ENCODE measurements at regions not wholly inside any gene's neighbourhood (a gene's known extent, or its start where the extent isn't known, plus 50 kb on each side); places are given as distances from the start of the nearest gene placed in this dataset.

DNA sequence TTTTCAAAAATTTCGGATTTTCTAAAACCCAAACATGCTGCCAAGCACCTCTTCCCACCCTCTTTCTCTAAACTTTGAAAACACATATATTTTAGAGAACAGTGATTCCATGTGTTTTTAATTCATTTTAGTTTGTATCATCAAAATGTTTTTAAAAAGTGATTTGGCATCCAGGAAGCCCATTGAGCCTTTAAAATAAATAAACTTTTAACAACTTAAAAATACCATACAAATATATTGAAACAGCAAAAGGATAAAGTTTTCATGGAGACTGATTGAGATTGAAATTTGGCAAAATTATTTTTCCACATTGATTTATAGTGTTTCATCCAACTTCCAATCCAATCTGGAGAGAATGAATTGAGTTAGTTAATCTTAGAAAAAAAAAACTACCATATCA lies 374.7 kb downstream of the CD109 start:
- Histone ChIP-seq H3K9me3 (no peaks in the 10 kb centered on the region), H3K36me3 (no peaks in the 10 kb centered on the region), H3K4me3 (no peak overlapping the region), H3K4me1 (no peaks in the 10 kb centered on the region), H3K27me3 (no peaks in the 10 kb centered on the region), H3K27ac (no peak overlapping the region)
- in situ Hi-C loops (cut with MboI; ENCODE audit: low pct_ligation_motif_present in 1 of 4, low pct_unique_long_range_greater_than_20kb in 1 of 4, low sequenced_read_pairs in 3 of 4) (no loop called here), intact Hi-C loops (cut with DNase I; ENCODE audit: low total_unique reads) (no loop called here)
- TF ChIP-seq POLR2AphosphoS5 (IDR thresholded peaks at IDR 0.05) (no peak), EP300 (IDR thresholded peaks at IDR 0.05; ENCODE audit: low read depth) (no peak), POLR2A (IDR thresholded peaks at IDR 0.05) (no peak)
- TF ChIP-seq, protein P1, sequence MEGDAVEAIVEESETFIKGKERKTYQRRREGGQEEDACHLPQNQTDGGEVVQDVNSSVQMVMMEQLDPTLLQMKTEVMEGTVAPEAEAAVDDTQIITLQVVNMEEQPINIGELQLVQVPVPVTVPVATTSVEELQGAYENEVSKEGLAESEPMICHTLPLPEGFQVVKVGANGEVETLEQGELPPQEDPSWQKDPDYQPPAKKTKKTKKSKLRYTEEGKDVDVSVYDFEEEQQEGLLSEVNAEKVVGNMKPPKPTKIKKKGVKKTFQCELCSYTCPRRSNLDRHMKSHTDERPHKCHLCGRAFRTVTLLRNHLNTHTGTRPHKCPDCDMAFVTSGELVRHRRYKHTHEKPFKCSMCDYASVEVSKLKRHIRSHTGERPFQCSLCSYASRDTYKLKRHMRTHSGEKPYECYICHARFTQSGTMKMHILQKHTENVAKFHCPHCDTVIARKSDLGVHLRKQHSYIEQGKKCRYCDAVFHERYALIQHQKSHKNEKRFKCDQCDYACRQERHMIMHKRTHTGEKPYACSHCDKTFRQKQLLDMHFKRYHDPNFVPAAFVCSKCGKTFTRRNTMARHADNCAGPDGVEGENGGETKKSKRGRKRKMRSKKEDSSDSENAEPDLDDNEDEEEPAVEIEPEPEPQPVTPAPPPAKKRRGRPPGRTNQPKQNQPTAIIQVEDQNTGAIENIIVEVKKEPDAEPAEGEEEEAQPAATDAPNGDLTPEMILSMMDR (IDR thresholded peaks at IDR 0.05): no peak
- DNase-seq: no peak
- 38 to 60% methylated on average over 1 of the region's 1 CpG for WGBS, 2 donors (ENCODE audit: low coverage in 1 of 2)

DNA sequence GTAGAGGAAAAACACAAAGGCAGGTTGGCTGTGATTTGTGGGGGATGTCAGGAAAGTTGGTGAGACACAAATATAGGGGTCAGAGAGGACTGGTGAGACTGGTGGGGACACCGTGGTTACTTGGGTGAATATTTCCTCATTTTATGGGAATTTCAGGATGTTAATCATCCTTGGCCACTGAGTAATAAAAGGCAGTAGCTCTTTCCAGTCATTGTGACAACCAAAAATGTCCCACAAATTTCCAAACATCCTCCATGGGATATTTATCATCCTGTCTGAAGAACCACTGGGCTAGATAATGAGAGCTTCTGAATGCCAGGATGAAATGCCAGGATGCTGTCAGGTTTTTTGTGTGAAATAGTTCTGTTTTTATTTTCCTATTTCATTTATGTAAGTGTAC lies 374.1 kb downstream of the CD109 start:
- no peaks in the 10 kb centered on the region for H3K9me3 ChIP-seq
- no peaks in the 10 kb centered on the region for H3K36me3 ChIP-seq
- H3K27ac ChIP-seq: no peak overlapping the region
- no peak for TF ChIP-seq EP300 (IDR thresholded peaks at IDR 0.05; ENCODE audit: low read depth)
- TF ChIP-seq, protein P1 (IDR thresholded peaks at IDR 0.05): no peak
- TF ChIP-seq POLR2A (IDR thresholded peaks at IDR 0.05): no peak
- no peak for TF ChIP-seq POLR2AphosphoS5 (IDR thresholded peaks at IDR 0.05)
- no peak for DNase-seq
- 43% methylated on average over 1 of the region's 1 CpG; no CpG with 5 or more reads in 1 of the 2 donors for WGBS, 2 donors (ENCODE audit: low coverage in 1 of 2)
- intact Hi-C loops (cut with DNase I; ENCODE audit: low total_unique reads): no loop called here
- in situ Hi-C loops (cut with MboI; ENCODE audit: low pct_ligation_motif_present in 1 of 4, low pct_unique_long_range_greater_than_20kb in 1 of 4, low sequenced_read_pairs in 3 of 4): no loop called here
- H3K4me3 ChIP-seq: no peak overlapping the region
- H3K27me3 ChIP-seq: no peaks in the 10 kb centered on the region
- no peaks in the 10 kb centered on the region for H3K4me1 ChIP-seq

DNA sequence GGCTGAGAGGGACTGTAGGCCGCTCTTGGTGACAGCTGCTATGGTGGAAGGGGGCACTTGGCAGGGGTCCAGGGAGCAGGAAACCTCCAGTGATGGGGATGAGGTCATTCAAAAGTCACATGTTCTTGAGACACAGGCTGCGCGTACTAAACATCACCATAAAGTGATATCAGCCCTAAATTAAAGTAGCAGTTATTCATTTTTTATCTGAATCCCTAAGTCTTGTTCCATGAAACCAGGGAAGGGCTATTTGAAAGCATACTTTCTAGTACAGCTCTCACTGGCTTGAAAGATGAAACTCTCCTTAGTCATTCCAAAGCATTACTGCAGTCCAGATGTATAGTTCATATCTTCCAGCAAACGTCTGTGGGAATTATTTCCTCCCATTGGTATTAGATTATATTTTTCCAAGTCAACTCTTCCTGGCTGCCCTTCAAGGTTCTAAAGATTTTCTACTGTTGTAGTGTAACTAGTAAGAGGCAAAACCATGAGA lies 373.1 kb downstream of the CD109 start:
- Histone ChIP-seq H3K36me3 (no peaks in the 10 kb centered on the region), H3K9me3 (no peaks in the 10 kb centered on the region), H3K4me3 (no peak overlapping the region), H3K27ac (no peak overlapping the region), H3K4me1 (no peaks in the 10 kb centered on the region), H3K27me3 (no peaks in the 10 kb centered on the region)
- intact Hi-C loops (cut with DNase I; ENCODE audit: low total_unique reads) (no loop called here), in situ Hi-C loops (cut with MboI; ENCODE audit: low pct_ligation_motif_present in 1 of 4, low pct_unique_long_range_greater_than_20kb in 1 of 4, low sequenced_read_pairs in 3 of 4) (no loop called here)
- WGBS, 2 donors (ENCODE audit: low coverage in 1 of 2): 48 to 78% methylated on average over 2 to 4 of the region's 4 CpGs
- no peak for DNase-seq
- TF ChIP-seq POLR2AphosphoS5 (IDR thresholded peaks at IDR 0.05) (no peak), EP300 (IDR thresholded peaks at IDR 0.05; ENCODE audit: low read depth) (no peak)
- TF ChIP-seq, protein P1 (IDR thresholded peaks at IDR 0.05): no peak

DNA sequence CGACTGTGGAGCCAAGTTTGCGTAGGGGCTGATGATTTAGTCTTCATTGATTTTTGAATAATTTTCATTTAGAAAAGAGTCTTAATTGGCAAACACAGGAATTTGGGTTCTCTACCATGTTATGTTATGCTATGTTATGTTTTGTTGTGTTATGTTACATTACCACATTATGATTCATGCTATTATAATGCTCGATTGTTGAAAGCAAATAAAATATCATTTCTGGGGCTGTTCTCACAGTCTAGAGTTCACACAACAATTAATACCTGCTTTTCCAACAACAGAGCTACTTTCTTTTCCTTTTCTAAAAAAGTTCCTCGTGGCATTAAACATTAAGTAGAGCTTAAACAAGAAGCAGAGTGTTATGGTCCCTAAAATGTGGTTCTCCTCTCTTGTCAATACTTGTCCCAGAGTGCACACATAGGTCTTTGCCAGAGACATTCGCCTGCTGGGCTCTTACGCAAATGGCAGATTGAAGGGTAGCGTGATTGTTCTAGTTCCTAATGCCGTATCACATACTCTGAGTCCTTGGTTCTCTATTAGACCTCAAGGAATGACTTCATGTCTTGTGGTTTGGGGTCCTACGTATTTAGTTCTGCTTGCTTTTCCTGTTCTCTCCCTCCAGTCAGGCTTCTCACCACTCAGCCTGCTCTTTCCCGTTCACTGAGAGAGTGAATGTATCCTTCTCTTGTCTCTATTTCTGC lies 370.3 kb downstream of the CD109 start:
- Histone ChIP-seq H3K4me1 (no peaks in the 10 kb centered on the region), H3K27me3 (no peaks in the 10 kb centered on the region), H3K9me3 (no peaks in the 10 kb centered on the region), H3K36me3 (no peaks in the 10 kb centered on the region), H3K27ac (no peak overlapping the region), H3K4me3 (no peak overlapping the region)
- no peak for DNase-seq
- in situ Hi-C loops (cut with MboI; ENCODE audit: low pct_ligation_motif_present in 1 of 4, low pct_unique_long_range_greater_than_20kb in 1 of 4, low sequenced_read_pairs in 3 of 4): no loop called here
- TF ChIP-seq EP300 (IDR thresholded peaks at IDR 0.05; ENCODE audit: low read depth) (no peak), POLR2AphosphoS5 (IDR thresholded peaks at IDR 0.05) (no peak), POLR2A (IDR thresholded peaks at IDR 0.05) (no peak)
- TF ChIP-seq, protein P1 (IDR thresholded peaks at IDR 0.05): no peak
- intact Hi-C loops (cut with DNase I; ENCODE audit: low total_unique reads): no loop called here
- 70 to 71% methylated on average over 10 of the region's 10 CpGs for WGBS, 2 donors (ENCODE audit: low coverage in 1 of 2)

All from transverse colon (tissue), 4 donors.